CD8-positive, alpha-beta memory T cell (primary cell): ENCODE measurements at regions not wholly inside any gene's neighbourhood (a gene's known extent, or its start where the extent isn't known, plus 50 kb on each side); places are given as distances from the start of the nearest gene placed in this dataset.
"Not testable (repeated sequence)": the region's sequence is repeated elsewhere in the genome, so short reads cannot be mapped to it uniquely, and the experiment has no call there.

Experiments used
- CTCF ChIA-PET: fragments of 350-600 bp; sonication (Branson Sonifier 250); formaldehyde crosslinking; loops from one replicate; lab custom pipeline; 2021; ENCODE audit warnings: antibody characterized with exemption; lab: Charles Lee
- POLR2A ChIA-PET: fragments of 350-600 bp; sonication (Branson Sonifier 250); formaldehyde crosslinking; loops from one replicate; lab custom pipeline; 2021; ENCODE audit warnings: antibody characterized with exemption; lab: Charles Lee
- DNase-seq, 5 donors: peaks; one replicate each; pipeline versions ENCODE4 v3.0.0 to v3.0.0-alpha.2; 2020 to 2022; ENCODE audit warnings: mixed read lengths in 1 of 5
- H3K27ac ChIP-seq: one replicate; pipeline ENCODE4 v1.7.0; 2013; ENCODE audit warnings: low read depth, mild to moderate bottlenecking, low read length, moderate library complexity
- H3K27me3 ChIP-seq: 2 replicates; pipeline ENCODE4 v1.7.0; 2013; ENCODE audit warnings: low read length, mild to moderate bottlenecking; ENCODE audit not compliant: insufficient read depth, poor library complexity, severe bottlenecking
- H3K36me3 ChIP-seq: 2 replicates; pipeline ENCODE4 v1.7.0; 2013; ENCODE audit warnings: mild to moderate bottlenecking, low read length, moderate library complexity; ENCODE audit not compliant: insufficient read depth
- H3K4me1 ChIP-seq: 2 replicates; pipeline ENCODE4 v1.7.0; 2013; ENCODE audit warnings: mild to moderate bottlenecking, low read length, moderate library complexity; ENCODE audit not compliant: insufficient read depth
- H3K4me3 ChIP-seq: 2 replicates; pipeline ENCODE4 v1.7.0; 2013; ENCODE audit warnings: mild to moderate bottlenecking, low read length
- H3K9me3 ChIP-seq: 2 replicates; pipeline ENCODE4 v1.7.0; 2013; ENCODE audit warnings: mild to moderate bottlenecking, low read length
- H3K27ac Mint-ChIP-seq, 8 donors: one replicate each; pipeline ENCODE4 v1.8.0; 2020 to 2021; ENCODE audit warnings: mixed read lengths in 8 of 8, mild to moderate bottlenecking in 6 of 8, inconsistent platforms in 3 of 8, moderate library complexity in 3 of 8
- H3K27me3 Mint-ChIP-seq, 2 donors: one replicate each; pipeline ENCODE4 v1.8.0; 2020 to 2021; ENCODE audit warnings: mixed read lengths in 2 of 2, mild to moderate bottlenecking in 1 of 2, moderate library complexity in 1 of 2
- H3K36me3 Mint-ChIP-seq, 3 donors: one replicate each; pipeline ENCODE4 v1.8.0; 2020 to 2021; ENCODE audit warnings: mixed read lengths in 3 of 3, inconsistent platforms in 1 of 3, mild to moderate bottlenecking in 1 of 3
- H3K4me1 Mint-ChIP-seq, 3 donors: one replicate each; pipeline ENCODE4 v1.8.0; 2020 to 2021; ENCODE audit warnings: mixed read lengths in 3 of 3, inconsistent platforms in 1 of 3, mild to moderate bottlenecking in 1 of 3
- H3K4me3 Mint-ChIP-seq, 7 donors: one replicate each; pipeline ENCODE4 v1.8.0; 2020 to 2021; ENCODE audit warnings: mixed read lengths in 7 of 7, mild to moderate bottlenecking in 6 of 7, moderate library complexity in 4 of 7, inconsistent platforms in 2 of 7
- H3K9me3 Mint-ChIP-seq, 5 donors: one replicate each; pipeline ENCODE4 v1.8.0; 2020 to 2022; ENCODE audit warnings: mixed read lengths in 5 of 5, mild to moderate bottlenecking in 3 of 5, moderate library complexity in 2 of 5, inconsistent platforms in 1 of 5

DNA sequence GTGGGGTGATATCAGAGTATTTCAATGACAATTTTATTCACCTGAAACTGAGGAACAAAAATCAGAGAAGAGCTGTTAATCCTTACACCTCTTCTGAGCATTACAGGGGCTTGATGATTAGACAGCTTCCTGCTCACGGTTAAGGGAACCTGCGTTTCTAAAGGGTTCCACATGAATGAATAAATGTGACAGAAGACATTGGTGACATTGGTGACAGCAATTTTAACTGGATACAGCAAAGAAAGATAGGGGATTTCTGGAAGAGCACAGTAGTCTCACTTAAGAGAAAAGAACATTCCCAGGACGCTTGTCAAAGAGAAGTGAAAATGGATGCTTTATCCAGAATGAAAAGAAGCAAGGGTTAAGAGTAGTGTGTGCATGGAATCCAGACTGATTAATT, 235.9 kb upstream of the CNTN3 start:
- Histone ChIP-seq H3K27me3 (no peaks in the 10 kb centered on the region), H3K4me1 (no peaks in the 10 kb centered on the region), H3K36me3 (no peaks in the 10 kb centered on the region), H3K4me3 (no peak overlapping the region), H3K27ac (no peak overlapping the region), H3K9me3 (no peaks in the 10 kb centered on the region)
- CTCF ChIA-PET, result no interaction called here
- POLR2A ChIA-PET, result no interaction called here
- H3K27ac Mint-ChIP-seq, result no peak overlapping the region
- H3K4me3 Mint-ChIP-seq, result no peak overlapping the region
- DNase-seq, result no peak
- H3K36me3 Mint-ChIP-seq, result no peaks in the 10 kb centered on the region
- peaks cover 0 to 3% of the 10 kb centered on the region in 2 donors for H3K27me3 Mint-ChIP-seq
- peaks cover 4 to 11% (median 10%) of the 10 kb centered on the region in 5 donors for H3K9me3 Mint-ChIP-seq
- H3K4me1 Mint-ChIP-seq, result no peaks in the 10 kb centered on the region

DNA sequence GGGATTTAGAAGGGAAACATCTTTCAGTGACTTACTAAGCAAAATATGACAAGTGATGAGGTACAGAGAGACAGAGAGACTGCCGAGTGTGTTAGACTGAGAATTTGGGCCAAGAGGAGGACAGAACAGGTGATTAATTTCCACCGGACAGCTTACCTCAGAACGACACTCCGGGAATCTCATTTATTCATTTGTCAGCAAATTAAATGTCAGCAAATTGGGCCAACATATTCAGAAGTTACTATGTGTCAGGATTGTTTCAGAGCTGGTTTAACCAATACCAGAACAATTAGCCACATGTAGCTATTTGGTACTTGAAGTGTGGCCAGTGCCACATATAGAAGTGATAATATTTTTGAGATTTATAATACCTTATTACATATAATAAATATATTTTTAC, 232.6 kb upstream of the CNTN3 start:
- Histone ChIP-seq H3K36me3 (no peaks in the 10 kb centered on the region), H3K9me3 (no peaks in the 10 kb centered on the region), H3K4me3 (no peak overlapping the region), H3K27ac (no peak overlapping the region), H3K27me3 (no peaks in the 10 kb centered on the region), H3K4me1 (no peaks in the 10 kb centered on the region)
- H3K9me3 Mint-ChIP-seq, result peaks cover 2 to 13% (median 11%) of the 10 kb centered on the region in 5 donors
- no peak overlapping the region for H3K27ac Mint-ChIP-seq
- H3K36me3 Mint-ChIP-seq, result no peaks in the 10 kb centered on the region
- CTCF ChIA-PET, result no interaction called here
- H3K27me3 Mint-ChIP-seq, result peaks cover 0 to 2% of the 10 kb centered on the region in 2 donors
- H3K4me3 Mint-ChIP-seq, result no peak overlapping the region
- H3K4me1 Mint-ChIP-seq, result no peaks in the 10 kb centered on the region
- DNase-seq, result no peak
- POLR2A ChIA-PET, result no interaction called here

DNA sequence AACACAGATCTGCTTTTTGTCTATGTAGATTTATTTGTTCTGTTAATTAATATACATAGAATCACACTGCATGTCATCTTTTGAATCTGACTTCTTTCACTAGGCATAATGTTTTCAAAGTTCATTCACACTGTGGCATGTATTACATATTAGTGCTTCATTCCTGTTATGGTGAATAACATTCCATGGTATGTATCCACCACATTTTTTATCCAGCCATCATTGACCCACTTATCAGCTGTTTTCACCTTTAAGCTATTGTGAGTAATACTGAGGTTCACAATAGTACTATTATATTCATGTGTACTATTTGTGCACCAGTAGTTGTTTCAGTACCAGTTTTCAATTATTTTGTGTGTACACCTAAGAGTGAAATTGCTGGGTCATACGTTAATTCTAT, 230.6 kb upstream of the CNTN3 start:
- no peaks in the 10 kb centered on the region for H3K36me3 Mint-ChIP-seq
- peaks cover 2 to 19% (median 16%) of the 10 kb centered on the region in 5 donors for H3K9me3 Mint-ChIP-seq
- ChIA-PET CTCF (no interaction called here), POLR2A (no interaction called here)
- DNase-seq, result no peak
- no peak overlapping the region for H3K4me3 ChIP-seq
- no peak overlapping the region for H3K27ac Mint-ChIP-seq
- no peak overlapping the region for H3K27ac ChIP-seq
- no peak overlapping the region for H3K4me3 Mint-ChIP-seq
- no peaks in the 10 kb centered on the region for H3K36me3 ChIP-seq
- no peaks in the 10 kb centered on the region for H3K9me3 ChIP-seq
- no peaks in the 10 kb centered on the region for H3K4me1 ChIP-seq
- H3K4me1 Mint-ChIP-seq, result no peaks in the 10 kb centered on the region
- no peaks in the 10 kb centered on the region for H3K27me3 ChIP-seq
- no peaks in the 10 kb centered on the region for H3K27me3 Mint-ChIP-seq

DNA sequence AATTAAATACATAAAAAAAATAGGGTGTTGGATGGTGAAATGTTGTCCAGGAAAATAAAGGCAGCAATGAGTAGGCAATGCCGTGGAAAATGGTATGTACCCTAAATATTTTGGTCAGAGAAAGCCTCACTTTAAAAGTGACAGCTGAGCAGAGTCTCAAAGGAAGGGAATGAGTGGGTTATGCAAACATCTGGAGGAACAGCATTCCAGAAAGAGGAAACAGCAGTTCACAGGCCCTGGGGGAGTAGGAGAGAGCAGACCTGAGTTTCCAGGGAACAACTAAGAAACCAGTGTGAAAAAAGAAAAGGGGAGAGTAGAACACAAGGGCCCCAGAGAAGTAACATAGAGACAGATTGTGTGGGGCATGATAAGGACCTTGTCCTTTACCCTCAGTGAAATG, 230.0 kb upstream of the CNTN3 start:
- H3K36me3 Mint-ChIP-seq, result no peaks in the 10 kb centered on the region
- Histone ChIP-seq H3K4me1 (no peaks in the 10 kb centered on the region), H3K4me3 (no peak overlapping the region), H3K9me3 (no peaks in the 10 kb centered on the region), H3K27me3 (no peaks in the 10 kb centered on the region), H3K36me3 (no peaks in the 10 kb centered on the region), H3K27ac (no peak overlapping the region)
- no peaks in the 10 kb centered on the region for H3K4me1 Mint-ChIP-seq
- no peak overlapping the region for H3K4me3 Mint-ChIP-seq
- peaks cover 2 to 23% (median 17%) of the 10 kb centered on the region in 5 donors for H3K9me3 Mint-ChIP-seq
- POLR2A ChIA-PET, result no interaction called here
- DNase-seq, result no peak
- no peaks in the 10 kb centered on the region for H3K27me3 Mint-ChIP-seq
- H3K27ac Mint-ChIP-seq, result no peak overlapping the region
- CTCF ChIA-PET, result no interaction called here

DNA sequence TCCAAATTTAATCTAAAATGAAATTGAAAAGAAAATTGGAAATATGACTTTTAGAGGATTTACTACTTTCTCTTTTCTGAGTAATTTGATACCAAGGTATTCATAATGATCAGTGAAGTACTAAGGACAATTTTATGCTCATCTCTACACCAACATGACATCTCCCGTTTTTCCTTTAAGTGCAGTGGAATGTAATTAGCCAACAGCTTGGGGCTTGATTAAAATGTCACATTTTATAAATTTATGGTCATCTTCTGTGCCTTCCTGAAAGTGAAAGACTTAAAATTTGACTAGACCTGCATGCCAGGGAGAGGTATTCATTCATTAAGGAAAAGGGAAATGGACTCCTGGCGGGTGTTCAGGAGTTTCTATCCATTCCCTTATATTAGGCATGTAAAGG, 228.2 kb upstream of the CNTN3 start:
- CTCF ChIA-PET, result no interaction called here

DNA sequence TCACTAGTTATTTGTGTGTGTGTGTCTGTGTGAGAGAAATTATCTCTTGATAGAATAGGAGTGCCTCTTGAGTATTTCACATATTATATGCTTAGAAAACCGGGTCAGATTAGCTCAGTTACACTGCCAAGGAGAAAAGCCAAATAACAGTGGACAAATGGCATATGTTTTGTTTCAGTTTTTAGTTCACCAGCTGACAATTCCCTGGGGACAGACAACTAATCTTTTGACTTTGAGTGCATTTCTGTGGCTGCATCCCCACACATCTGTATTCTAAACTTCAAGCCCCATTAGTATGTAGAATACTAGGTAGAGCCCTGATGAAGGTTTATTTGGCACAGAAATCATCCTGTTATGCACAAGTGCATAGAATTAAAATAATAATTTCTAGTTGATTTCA, 227.7 kb upstream of the CNTN3 start:
- CTCF ChIA-PET, result no interaction called here

More for the DNA sequence above, 228.2 kb upstream of the CNTN3 start:
- peaks cover 0 to 19% (median 12%) of the 10 kb centered on the region in 5 donors for H3K9me3 Mint-ChIP-seq
- no peaks in the 10 kb centered on the region for H3K27me3 Mint-ChIP-seq
- Histone ChIP-seq H3K4me3 (no peak overlapping the region), H3K27me3 (no peaks in the 10 kb centered on the region), H3K27ac (no peak overlapping the region), H3K4me1 (no peaks in the 10 kb centered on the region), H3K36me3 (no peaks in the 10 kb centered on the region), H3K9me3 (no peaks in the 10 kb centered on the region)
- no peak overlapping the region for H3K27ac Mint-ChIP-seq
- H3K4me3 Mint-ChIP-seq, result no peak overlapping the region
- H3K36me3 Mint-ChIP-seq, result no peaks in the 10 kb centered on the region
- H3K4me1 Mint-ChIP-seq, result no peaks in the 10 kb centered on the region
- POLR2A ChIA-PET, result no interaction called here
- no peak for DNase-seq

DNA sequence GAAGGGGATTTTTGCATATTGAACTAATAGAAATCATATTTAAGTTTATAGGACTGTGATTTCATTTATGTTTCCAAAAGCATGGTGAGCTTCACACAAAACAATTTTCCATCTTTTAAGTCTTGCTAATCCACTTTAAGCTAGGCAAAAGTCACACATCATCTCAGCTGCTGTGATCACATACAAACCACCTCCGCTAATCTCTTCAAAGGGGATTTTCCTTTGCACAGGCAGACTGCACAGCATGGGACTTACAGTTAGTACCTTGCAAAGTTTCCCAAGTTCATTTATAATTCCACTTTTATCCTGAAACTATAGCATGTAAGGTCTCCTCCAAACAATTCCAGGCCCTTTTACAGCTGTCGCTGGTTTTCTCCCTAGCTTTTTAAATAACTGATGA, 225.1 kb upstream of the CNTN3 start:
- no peak overlapping the region for H3K4me3 ChIP-seq
- H3K27ac Mint-ChIP-seq, result no peak overlapping the region
- peaks cover 0 to 16% (median 9%) of the 10 kb centered on the region in 5 donors for H3K9me3 Mint-ChIP-seq
- CTCF ChIA-PET, result no interaction called here
- no peaks in the 10 kb centered on the region for H3K27me3 Mint-ChIP-seq
- H3K36me3 Mint-ChIP-seq, result no peaks in the 10 kb centered on the region
- no peaks in the 10 kb centered on the region for H3K36me3 ChIP-seq
- no peak overlapping the region for H3K27ac ChIP-seq
- H3K9me3 ChIP-seq, result no peaks in the 10 kb centered on the region
- DNase-seq, result no peak
- no peaks in the 10 kb centered on the region for H3K4me1 Mint-ChIP-seq
- no peaks in the 10 kb centered on the region for H3K4me1 ChIP-seq
- no peak overlapping the region for H3K4me3 Mint-ChIP-seq
- POLR2A ChIA-PET, result no interaction called here
- no peaks in the 10 kb centered on the region for H3K27me3 ChIP-seq

More for the DNA sequence above, 227.7 kb upstream of the CNTN3 start:
- Histone ChIP-seq H3K9me3 (no peaks in the 10 kb centered on the region), H3K4me3 (no peak overlapping the region), H3K27me3 (no peaks in the 10 kb centered on the region), H3K4me1 (no peaks in the 10 kb centered on the region), H3K27ac (no peak overlapping the region), H3K36me3 (no peaks in the 10 kb centered on the region)
- H3K9me3 Mint-ChIP-seq, result peaks cover 0 to 19% (median 9%) of the 10 kb centered on the region in 5 donors
- H3K4me1 Mint-ChIP-seq, result no peaks in the 10 kb centered on the region
- H3K27ac Mint-ChIP-seq, result no peak overlapping the region
- no peak overlapping the region for H3K4me3 Mint-ChIP-seq
- no peaks in the 10 kb centered on the region for H3K36me3 Mint-ChIP-seq
- DNase-seq, result no peak
- H3K27me3 Mint-ChIP-seq, result no peaks in the 10 kb centered on the region
- POLR2A ChIA-PET, result no interaction called here

DNA sequence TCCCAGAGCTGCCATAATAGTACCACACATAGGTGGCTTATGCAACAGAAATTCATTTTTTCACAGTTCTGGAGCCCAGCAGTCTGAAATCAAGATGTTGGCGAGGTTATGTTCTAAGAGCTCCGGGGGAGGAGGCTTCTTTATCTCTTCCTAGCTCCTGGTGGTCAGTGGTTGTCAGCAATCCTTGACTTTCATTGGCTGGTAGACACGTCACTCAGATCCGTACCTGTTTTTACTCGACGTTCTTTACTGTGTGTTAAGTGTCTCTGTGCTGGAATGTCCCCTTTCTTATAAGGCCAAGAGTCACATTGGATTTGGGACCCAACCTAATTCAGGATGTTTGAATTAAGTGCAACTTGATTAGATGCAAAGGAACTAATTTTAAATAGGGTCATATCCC, 218.5 kb upstream of the CNTN3 start:
- no peak overlapping the region for H3K4me3 Mint-ChIP-seq
- ChIA-PET POLR2A (no interaction called here), CTCF (no interaction called here)
- no peaks in the 10 kb centered on the region for H3K27me3 Mint-ChIP-seq
- H3K4me1 Mint-ChIP-seq, result no peaks in the 10 kb centered on the region
- H3K27me3 ChIP-seq, result no peaks in the 10 kb centered on the region
- H3K4me1 ChIP-seq, result no peaks in the 10 kb centered on the region
- no peaks in the 10 kb centered on the region for H3K36me3 Mint-ChIP-seq
- H3K27ac Mint-ChIP-seq, result no peak overlapping the region
- no peaks in the 10 kb centered on the region for H3K36me3 ChIP-seq
- H3K9me3 Mint-ChIP-seq, result peaks cover 0 to 19% (median 2%) of the 10 kb centered on the region in 5 donors
- H3K9me3 ChIP-seq, result no peaks in the 10 kb centered on the region
- H3K4me3 ChIP-seq, result no peak overlapping the region
- DNase-seq, result no peak
- H3K27ac ChIP-seq, result no peak overlapping the region

DNA sequence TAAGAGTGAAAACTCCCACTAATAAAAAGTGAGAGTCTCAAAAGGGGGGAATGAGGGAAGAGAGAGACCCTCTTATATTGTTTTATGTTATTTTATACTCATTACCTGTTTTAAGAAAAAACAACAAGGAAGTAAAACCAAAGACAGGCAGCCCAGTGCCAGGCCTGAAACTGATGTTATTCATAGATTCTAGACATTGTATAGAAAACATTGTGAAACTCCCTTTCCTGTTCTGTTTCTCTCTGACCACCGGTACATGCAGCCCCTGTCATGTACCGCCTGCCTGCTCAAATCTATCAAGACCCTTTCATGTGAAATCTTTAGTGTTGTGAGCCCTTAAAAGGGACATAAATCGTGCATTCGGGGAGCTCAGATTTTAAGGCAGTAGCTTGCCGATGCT, 216.4 kb upstream of the CNTN3 start:
- POLR2A ChIA-PET, CTCF ChIA-PET: not testable (repeated sequence)

More for the DNA sequence above, 216.4 kb upstream of the CNTN3 start:
- DNase-seq, H3K9me3 ChIP-seq, H3K36me3 ChIP-seq, H3K36me3 Mint-ChIP-seq, H3K27ac Mint-ChIP-seq, H3K27ac ChIP-seq, H3K4me3 Mint-ChIP-seq, H3K4me3 ChIP-seq, H3K27me3 Mint-ChIP-seq, H3K27me3 ChIP-seq, H3K4me1 ChIP-seq, H3K4me1 Mint-ChIP-seq: not testable (repeated sequence)
- peaks cover under 1 to 18% (median 3%) of the 10 kb centered on the region in 5 donors for H3K9me3 Mint-ChIP-seq
